CD14-positive monocyte (primary cell): ENCODE measurements at regions not wholly inside any gene's neighbourhood (a gene's known extent, or its start where the extent isn't known, plus 50 kb on each side); places are given as distances from the start of the nearest gene placed in this dataset.

Experiments used
- DNase-seq, 3 donors: peaks; one replicate each; pipeline ENCODE4 v3.0.0-alpha.2; 2011 to 2022
- H2AFZ ChIP-seq: 2 replicates; pipeline ENCODE4 v1.6.0; 2012; ENCODE audit warnings: mild to moderate bottlenecking, low read depth, low read length, inconsistent platforms; ENCODE audit not compliant: insufficient read depth, poor library complexity, severe bottlenecking
- H3K27ac ChIP-seq, 2 donors: 1 replicate in 1 of 2; 2 replicates in 1 of 2; pipeline ENCODE4 v1.5.1; 2012 to 2013; ENCODE audit warnings: low read length in 2 of 2, control low read depth in 1 of 2, inconsistent platforms in 1 of 2, low read depth in 1 of 2, mild to moderate bottlenecking in 1 of 2
- H3K27me3 ChIP-seq, 2 donors: one replicate each; pipeline versions ENCODE4 v1.6.0 to v1.6.1; 2011 to 2013; ENCODE audit warnings: low read length in 2 of 2; ENCODE audit not compliant: control insufficient read depth in 2 of 2, insufficient read depth in 2 of 2
- H3K36me3 ChIP-seq, 2 donors: replicated peaks in 1 of 2; 1 replicate in 1 of 2; 2 replicates in 1 of 2; pipeline versions ENCODE4 v1.5.1 to v1.6.1; 2012 to 2013; ENCODE audit warnings: low read length in 2 of 2, control low read depth in 1 of 2, inconsistent platforms in 1 of 2, mild to moderate bottlenecking in 1 of 2; ENCODE audit not compliant: insufficient read depth in 2 of 2, control insufficient read depth in 1 of 2
- H3K4me1 ChIP-seq, 2 donors: 1 replicate in 1 of 2; 2 replicates in 1 of 2; pipeline versions ENCODE4 v1.5.1 to v1.6.1; 2012 to 2013; ENCODE audit warnings: low read length in 2 of 2, control low read depth in 1 of 2, inconsistent platforms in 1 of 2, mild to moderate bottlenecking in 1 of 2, moderate library complexity in 1 of 2; ENCODE audit not compliant: insufficient read depth in 2 of 2, control insufficient read depth in 1 of 2
- H3K4me2 ChIP-seq: replicated peaks from 2 replicates; pipeline ENCODE3; 2012; ENCODE audit warnings: low read length, moderate library complexity, mild to moderate bottlenecking; ENCODE audit not compliant: poor library complexity, severe bottlenecking; ENCODE audit errors: extremely low read depth
- H3K4me3 ChIP-seq, 3 experiments: fragments of 200-600 bp in 1 of 3; sonication (generic) in 1 of 3; replicated peaks in 1 of 3; 1 replicate in 2 of 3; 2 replicates in 1 of 3; pipeline ENCODE4 v1.5.1; 2011 to 2013; ENCODE audit warnings: low read length in 3 of 3, mild to moderate bottlenecking in 3 of 3, control low read depth in 2 of 3, low read depth in 2 of 3, inconsistent platforms in 1 of 3, moderate library complexity in 1 of 3
- H3K79me2 ChIP-seq: 2 replicates; pipeline ENCODE4 v1.6.0; 2012; ENCODE audit warnings: mild to moderate bottlenecking, control low read depth, inconsistent platforms, low read length, moderate library complexity; ENCODE audit not compliant: insufficient read depth
- H3K9ac ChIP-seq: 2 replicates; pipeline ENCODE4 v1.6.0; 2017; ENCODE audit warnings: low read length, mild to moderate bottlenecking; ENCODE audit not compliant: insufficient read depth, poor library complexity, severe bottlenecking
- H3K9me3 ChIP-seq, 2 donors: replicated peaks in 1 of 2; 1 replicate in 1 of 2; 2 replicates in 1 of 2; pipeline versions ENCODE4 v1.5.1 to v1.6.1; 2012 to 2013; ENCODE audit warnings: low read length in 2 of 2, control low read depth in 1 of 2; ENCODE audit not compliant: control insufficient read depth in 1 of 2, insufficient read depth in 1 of 2
- H4K20me1 ChIP-seq: 2 replicates; pipeline ENCODE4 v1.6.0; 2012; ENCODE audit warnings: mild to moderate bottlenecking, low read length, control low read depth, moderate library complexity; ENCODE audit not compliant: insufficient read depth
- H3K27ac Mint-ChIP-seq, 7 donors: one replicate each; pipeline ENCODE4 v1.8.0; 2020; ENCODE audit warnings: mild to moderate bottlenecking in 7 of 7, mixed read lengths in 7 of 7, moderate library complexity in 6 of 7, inconsistent platforms in 2 of 7
- H3K27me3 Mint-ChIP-seq, 3 donors: one replicate each; pipeline ENCODE4 v1.8.0; 2021 to 2022; ENCODE audit warnings: low read depth in 3 of 3, mild to moderate bottlenecking in 3 of 3, mixed read lengths in 3 of 3, moderate library complexity in 3 of 3, inconsistent platforms in 1 of 3
- H3K36me3 Mint-ChIP-seq, 2 donors: one replicate each; pipeline ENCODE4 v1.8.0; 2020; ENCODE audit warnings: mixed read lengths in 2 of 2, inconsistent platforms in 1 of 2, mild to moderate bottlenecking in 1 of 2
- H3K4me1 Mint-ChIP-seq: one replicate; pipeline ENCODE4 v1.8.0; 2020; ENCODE audit warnings: mild to moderate bottlenecking, mixed read lengths
- H3K4me3 Mint-ChIP-seq, 2 donors: one replicate each; pipeline ENCODE4 v1.8.0; 2020; ENCODE audit warnings: mild to moderate bottlenecking in 2 of 2, mixed read lengths in 2 of 2, moderate library complexity in 1 of 2
- H3K9me3 Mint-ChIP-seq, 7 donors: one replicate each; pipeline ENCODE4 v1.8.0; 2020 to 2022; ENCODE audit warnings: mixed read lengths in 7 of 7, mild to moderate bottlenecking in 6 of 7, moderate library complexity in 6 of 7, inconsistent platforms in 2 of 7
- WGBS: methylation state at CpG from one replicate; pipeline ENCODE4 v1.1.5; 2013; ENCODE audit warnings: missing lambda C conversion rate; ENCODE audit not compliant: insufficient coverage; 5-methylcytosine and 5-hydroxymethylcytosine counted together
- intact Hi-C, 2 donors: fragments of 100-400 bp; cut with micrococcal nuclease; formaldehyde crosslinking; loops; one replicate each; pipeline versions ENCODE4 v1.15.0 to v1.15.1; 2023
- TF ChIP-seq, protein P1 (sequence below): fragments of 200-600 bp; IDR thresholded peaks from one replicate; pipeline ENCODE4 v1.8.0; 2022; ENCODE audit warnings: antibody characterized with exemption, mild to moderate bottlenecking

GRCh38 chr2:58680755-58681310 lies 439.7 kb upstream of the FANCL start:
- TF ChIP-seq, protein P1, sequence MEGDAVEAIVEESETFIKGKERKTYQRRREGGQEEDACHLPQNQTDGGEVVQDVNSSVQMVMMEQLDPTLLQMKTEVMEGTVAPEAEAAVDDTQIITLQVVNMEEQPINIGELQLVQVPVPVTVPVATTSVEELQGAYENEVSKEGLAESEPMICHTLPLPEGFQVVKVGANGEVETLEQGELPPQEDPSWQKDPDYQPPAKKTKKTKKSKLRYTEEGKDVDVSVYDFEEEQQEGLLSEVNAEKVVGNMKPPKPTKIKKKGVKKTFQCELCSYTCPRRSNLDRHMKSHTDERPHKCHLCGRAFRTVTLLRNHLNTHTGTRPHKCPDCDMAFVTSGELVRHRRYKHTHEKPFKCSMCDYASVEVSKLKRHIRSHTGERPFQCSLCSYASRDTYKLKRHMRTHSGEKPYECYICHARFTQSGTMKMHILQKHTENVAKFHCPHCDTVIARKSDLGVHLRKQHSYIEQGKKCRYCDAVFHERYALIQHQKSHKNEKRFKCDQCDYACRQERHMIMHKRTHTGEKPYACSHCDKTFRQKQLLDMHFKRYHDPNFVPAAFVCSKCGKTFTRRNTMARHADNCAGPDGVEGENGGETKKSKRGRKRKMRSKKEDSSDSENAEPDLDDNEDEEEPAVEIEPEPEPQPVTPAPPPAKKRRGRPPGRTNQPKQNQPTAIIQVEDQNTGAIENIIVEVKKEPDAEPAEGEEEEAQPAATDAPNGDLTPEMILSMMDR = no peak
- Mint-ChIP-seq H3K9me3 (peaks cover 0 to 4% (median 0%) of the 10 kb centered on the region in 7 donors), H3K4me3 (no peak overlapping the region), H3K27me3 (no peaks in the 10 kb centered on the region), H3K4me1 (peaks cover 13% of the 10 kb centered on the region), H3K27ac (no peak overlapping the region), H3K36me3 (no peaks in the 10 kb centered on the region)
- intact Hi-C loops = no loop called here
- H3K27me3 ChIP-seq = no peaks in the 10 kb centered on the region
- H3K9me3 ChIP-seq = no peaks in the 10 kb centered on the region
- no CpG with 5 or more reads among the region's 1 CpG for WGBS
- no peak overlapping the region for H3K4me2 ChIP-seq
- H3K4me1 ChIP-seq = no peaks in the 10 kb centered on the region
- H3K36me3 ChIP-seq = no peaks in the 10 kb centered on the region
- H2AFZ ChIP-seq = no peak overlapping the region
- H3K4me3 ChIP-seq = no peak overlapping the region
- no peak overlapping the region for H3K27ac ChIP-seq
- no peak for DNase-seq
- no peak overlapping the region for H3K9ac ChIP-seq
- H4K20me1 ChIP-seq = no peaks in the 10 kb centered on the region
- no peaks in the 10 kb centered on the region for H3K79me2 ChIP-seq

DNA sequence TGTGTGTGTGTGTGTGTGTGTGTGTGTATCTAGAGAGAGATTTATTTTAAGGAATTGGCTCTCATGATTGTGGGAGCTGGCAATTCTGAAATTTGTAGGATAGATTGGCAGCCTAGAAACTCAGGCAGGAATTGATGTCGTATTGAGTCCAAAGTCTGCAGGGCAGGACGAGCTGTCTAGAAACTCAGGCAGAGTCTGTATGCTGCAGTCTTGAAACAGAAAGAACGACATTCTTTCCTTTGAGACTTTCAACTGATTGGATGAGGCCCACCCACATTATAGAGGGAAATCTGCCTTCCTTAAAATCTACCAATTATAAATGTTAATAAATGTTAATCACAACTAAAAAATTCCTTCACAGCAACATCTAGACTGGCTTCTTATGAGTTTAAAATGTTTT lies 436.6 kb upstream of the FANCL start:
- no peaks in the 10 kb centered on the region for H3K27me3 ChIP-seq
- Mint-ChIP-seq H3K4me3 (no peak overlapping the region), H3K27ac (no peak overlapping the region), H3K36me3 (no peaks in the 10 kb centered on the region), H3K9me3 (peaks cover 0 to 3% (median 0%) of the 10 kb centered on the region in 7 donors), H3K27me3 (no peaks in the 10 kb centered on the region), H3K4me1 (peaks cover 7% of the 10 kb centered on the region)
- no peak overlapping the region for H3K27ac ChIP-seq
- no peaks in the 10 kb centered on the region for H3K4me1 ChIP-seq
- H3K9ac ChIP-seq = no peak overlapping the region
- no peaks in the 10 kb centered on the region for H4K20me1 ChIP-seq
- H3K36me3 ChIP-seq = no peaks in the 10 kb centered on the region
- no peaks in the 10 kb centered on the region for H3K9me3 ChIP-seq
- no peak overlapping the region for H2AFZ ChIP-seq
- WGBS = 100% methylated on average over 1 of the region's 3 CpGs
- intact Hi-C loops = no loop called here
- no peaks in the 10 kb centered on the region for H3K79me2 ChIP-seq
- DNase-seq = no peak
- H3K4me3 ChIP-seq = no peak overlapping the region
- TF ChIP-seq, protein P1 = no peak
- H3K4me2 ChIP-seq = no peak overlapping the region
